Natural killer cell (primary cell): ENCODE measurements at regions not wholly inside any gene's neighbourhood (a gene's known extent, or its start where the extent isn't known, plus 50 kb on each side); places are given as distances from the start of the nearest gene placed in this dataset.

Experiments used
- ATAC-seq, 3 donors: fragments of 150-1000 bp in 2 of 3; fragments of 200-7000 bp in 1 of 3; cut with Tn5 transposase; 1 replicate in 1 of 3; 2 replicates in 2 of 3; pipeline ENCODE4 v1.10.0; 2021; ENCODE audit warnings: mild to moderate bottlenecking in 2 of 3, moderate library complexity in 2 of 3
- DNase-seq, 2 donors: peaks; one replicate each; pipeline versions ENCODE4 v3.0.0 to v3.0.0-alpha.2; 2013 to 2021; ENCODE audit warnings: mixed read lengths in 1 of 2
- H3K27ac ChIP-seq: one replicate; pipeline ENCODE4 v1.5.1; 2013; ENCODE audit warnings: mild to moderate bottlenecking, low read length
- H3K27me3 ChIP-seq: one replicate; pipeline ENCODE4 v1.6.1; 2013; ENCODE audit warnings: low read length; ENCODE audit not compliant: control insufficient read depth, insufficient read depth
- H3K36me3 ChIP-seq: one replicate; pipeline ENCODE4 v1.6.1; 2013; ENCODE audit warnings: low read length; ENCODE audit not compliant: control insufficient read depth, insufficient read depth
- H3K4me1 ChIP-seq: one replicate; pipeline ENCODE4 v1.6.1; 2013; ENCODE audit warnings: low read length; ENCODE audit not compliant: control insufficient read depth, insufficient read depth
- H3K4me3 ChIP-seq: one replicate; pipeline ENCODE4 v1.5.1; 2013; ENCODE audit warnings: low read length
- H3K9me3 ChIP-seq: one replicate; pipeline ENCODE4 v1.6.1; 2013; ENCODE audit warnings: low read length; ENCODE audit not compliant: control insufficient read depth, insufficient read depth
- H3K27ac Mint-ChIP-seq, 2 donors: one replicate each; pipeline ENCODE4 v1.8.0; 2022; ENCODE audit warnings: mild to moderate bottlenecking in 2 of 2, mixed read lengths in 2 of 2, moderate library complexity in 1 of 2
- H3K27me3 Mint-ChIP-seq, 2 donors: one replicate each; pipeline ENCODE4 v1.8.0; 2022; ENCODE audit warnings: low read depth in 2 of 2, mixed read lengths in 2 of 2
- H3K36me3 Mint-ChIP-seq: one replicate; pipeline ENCODE4 v1.8.0; 2022; ENCODE audit warnings: mixed read lengths
- H3K4me1 Mint-ChIP-seq, 2 donors: one replicate each; pipeline ENCODE4 v1.8.0; 2022; ENCODE audit warnings: mixed read lengths in 2 of 2
- H3K4me3 Mint-ChIP-seq: one replicate; pipeline ENCODE4 v1.8.0; 2022; ENCODE audit warnings: mild to moderate bottlenecking, moderate library complexity, mixed read lengths
- H3K9me3 Mint-ChIP-seq, 2 donors: one replicate each; pipeline ENCODE4 v1.8.0; 2022; ENCODE audit warnings: mixed read lengths in 2 of 2
- CTCF ChIP-seq: fragments of 200-600 bp; IDR thresholded peaks from one replicate; pipeline ENCODE4 v1.8.0; 2022; ENCODE audit warnings: antibody characterized with exemption
- WGBS: methylation state at CpG from one replicate; pipeline ENCODE4 v1.1.7; 2013; ENCODE audit warnings: missing lambda C conversion rate; ENCODE audit not compliant: insufficient coverage; 5-methylcytosine and 5-hydroxymethylcytosine counted together
- intact Hi-C: fragments of 100-400 bp; cut with micrococcal nuclease; formaldehyde crosslinking; loops from one replicate; pipeline ENCODE4 v1.14.2; 2022

- no peaks in the 10 kb centered on the region for H3K27me3 ChIP-seq
- H3K9me3 ChIP-seq = no peaks in the 10 kb centered on the region
- intact Hi-C loops = no loop called here
- Mint-ChIP-seq H3K9me3 (no peaks in the 10 kb centered on the region), H3K27ac (no peak overlapping the region), H3K4me1 (no peaks in the 10 kb centered on the region), H3K4me3 (no peak overlapping the region), H3K36me3 (no peaks in the 10 kb centered on the region), H3K27me3 (no peaks in the 10 kb centered on the region)
- no peaks in the 10 kb centered on the region for H3K36me3 ChIP-seq
- WGBS = 86% methylated on average over 4 of the region's 4 CpGs
- no peaks in the 10 kb centered on the region for H3K4me1 ChIP-seq
- no peak for ATAC-seq
- DNase-seq = no peak
- no peak for TF ChIP-seq CTCF
- H3K4me3 ChIP-seq = no peak overlapping the region
- H3K27ac ChIP-seq = no peak overlapping the region
These were observed 120.3 kb downstream of the GLI2 start for GRCh38 chr2:120855855-120856405.

DNA sequence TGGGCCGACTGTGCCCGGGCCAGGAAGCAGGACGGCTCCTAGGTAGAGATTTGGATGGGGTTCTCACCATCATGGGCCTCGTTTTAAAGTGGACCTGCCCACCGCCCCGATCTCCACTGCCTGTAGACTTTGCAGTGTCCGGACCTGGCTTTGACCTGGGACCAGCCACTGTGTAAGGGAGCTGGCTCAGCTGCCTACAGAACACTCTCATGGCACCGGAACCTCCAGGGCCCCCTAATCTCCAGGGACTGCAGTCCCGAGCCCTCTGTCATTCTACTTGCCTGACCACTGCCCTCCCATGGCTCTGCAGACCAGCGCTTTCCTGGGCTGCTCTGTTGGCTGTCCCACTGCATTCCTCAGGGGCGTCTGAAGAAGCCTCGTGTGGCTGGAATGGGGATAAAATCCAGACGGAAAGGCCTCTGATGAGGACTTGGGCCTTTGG is 120.8 kb downstream of the GLI2 start:
- intact Hi-C loops = no loop called here
- Mint-ChIP-seq H3K9me3 (no peaks in the 10 kb centered on the region), H3K4me1 (no peaks in the 10 kb centered on the region), H3K27me3 (no peaks in the 10 kb centered on the region), H3K4me3 (no peak overlapping the region), H3K27ac (no peak overlapping the region), H3K36me3 (no peaks in the 10 kb centered on the region)
- Histone ChIP-seq H3K27me3 (no peaks in the 10 kb centered on the region), H3K9me3 (no peaks in the 10 kb centered on the region), H3K36me3 (no peaks in the 10 kb centered on the region), H3K4me3 (no peak overlapping the region), H3K27ac (no peak overlapping the region), H3K4me1 (no peaks in the 10 kb centered on the region)
- TF ChIP-seq CTCF = no peak
- DNase-seq = no peak
- no peak for ATAC-seq
- WGBS = 86% methylated on average over 13 of the region's 13 CpGs

GRCh38 chr2:120857422-120857821 is 121.8 kb downstream of the GLI2 start:
- H3K36me3 Mint-ChIP-seq = no peaks in the 10 kb centered on the region
- no peak overlapping the region for H3K27ac ChIP-seq
- H3K27me3 Mint-ChIP-seq = no peaks in the 10 kb centered on the region
- no peaks in the 10 kb centered on the region for H3K36me3 ChIP-seq
- no peaks in the 10 kb centered on the region for H3K4me1 ChIP-seq
- H3K9me3 Mint-ChIP-seq = no peaks in the 10 kb centered on the region
- H3K27ac Mint-ChIP-seq = no peak overlapping the region
- no peak overlapping the region for H3K4me3 ChIP-seq
- no peaks in the 10 kb centered on the region for H3K9me3 ChIP-seq
- DNase-seq (no peak), ATAC-seq (no peak)
- TF ChIP-seq CTCF = no peak
- intact Hi-C loops = no loop called here
- H3K4me3 Mint-ChIP-seq = no peak overlapping the region
- no peaks in the 10 kb centered on the region for H3K4me1 Mint-ChIP-seq
- 90% methylated on average over 2 of the region's 4 CpGs for WGBS
- no peaks in the 10 kb centered on the region for H3K27me3 ChIP-seq

GRCh38 chr2:120857931-120858330 is 122.3 kb downstream of the GLI2 start:
- DNase-seq (no peak), ATAC-seq (no peak)
- H3K4me3 ChIP-seq = no peak overlapping the region
- no peak overlapping the region for H3K27ac ChIP-seq
- H3K9me3 Mint-ChIP-seq = no peaks in the 10 kb centered on the region
- H3K36me3 ChIP-seq = no peaks in the 10 kb centered on the region
- no peaks in the 10 kb centered on the region for H3K27me3 Mint-ChIP-seq
- intact Hi-C loops = no loop called here
- H3K9me3 ChIP-seq = no peaks in the 10 kb centered on the region
- TF ChIP-seq CTCF = no peak
- no peak overlapping the region for H3K4me3 Mint-ChIP-seq
- H3K4me1 ChIP-seq = no peaks in the 10 kb centered on the region
- WGBS = 86% methylated on average over 6 of the region's 7 CpGs
- H3K27me3 ChIP-seq = no peaks in the 10 kb centered on the region
- no peaks in the 10 kb centered on the region for H3K36me3 Mint-ChIP-seq
- no peak overlapping the region for H3K27ac Mint-ChIP-seq
- no peaks in the 10 kb centered on the region for H3K4me1 Mint-ChIP-seq
